Myocyte (in vitro differentiated cells): ENCODE measurements at regions not wholly inside any gene's neighbourhood (a gene's known extent, or its start where the extent isn't known, plus 50 kb on each side); places are given as distances from the start of the nearest gene placed in this dataset.

ENCODE experiments used
- DNase-seq: peaks from one replicate; pipeline ENCODE4 v3.0.0-alpha.2; 2012; ENCODE audit warnings: low read depth

GRCh38 chr15:62734706-62735105, 307.8 kb upstream of the TPM1 start:
- DNase-seq: no peak

GRCh38 chr15:62736756-62737155, 305.8 kb upstream of the TPM1 start:
- no peak for DNase-seq

GRCh38 chr15:62737551-62737950, 305.0 kb upstream of the TPM1 start:
- no peak for DNase-seq

- peak; percentile 28 for DNase-seq
Measured at GRCh38 chr15:62739082-62739481, 303.5 kb upstream of the TPM1 start.

- DNase-seq: no peak
Measured at GRCh38 chr15:62739507-62739906, 303.0 kb upstream of the TPM1 start.

GRCh38 chr15:62740141-62741004, 302.2 kb upstream of the TPM1 start:
- no peak for DNase-seq

- DNase-seq: no peak
Measured at GRCh38 chr15:62741106-62741505, 301.4 kb upstream of the TPM1 start.

GRCh38 chr15:62742409-62743171, 300.0 kb upstream of the TPM1 start:
- DNase-seq: peak; percentile 84

- DNase-seq: no peak
Measured at GRCh38 chr15:62745621-62746225, 296.8 kb upstream of the TPM1 start.

GRCh38 chr15:62748196-62748595, 294.4 kb upstream of the TPM1 start:
- DNase-seq: no peak

GRCh38 chr15:62749036-62749815, 293.3 kb upstream of the TPM1 start:
- no peak for DNase-seq

- no peak for DNase-seq
Measured at GRCh38 chr15:62750471-62750870, 292.1 kb upstream of the TPM1 start.

GRCh38 chr15:62752657-62753517, 289.7 kb upstream of the TPM1 start:
- peak; percentile 31 for DNase-seq

- DNase-seq: no peak
Measured at GRCh38 chr15:62753518-62754221, 288.9 kb upstream of the TPM1 start.

- DNase-seq: no peak
Measured at GRCh38 chr15:62756326-62756994, 286.1 kb upstream of the TPM1 start.

GRCh38 chr15:62756995-62757360, 285.6 kb upstream of the TPM1 start:
- DNase-seq: no peak

GRCh38 chr15:62757535-62757934, 285.0 kb upstream of the TPM1 start:
- DNase-seq: no peak

GRCh38 chr15:62758126-62758951, 284.2 kb upstream of the TPM1 start:
- peak; percentile 83 for DNase-seq
